ENCODE measurements at regions not wholly inside any gene's neighbourhood (a gene's known extent, or its start where the extent isn't known, plus 50 kb on each side); places are given as distances from the start of the nearest gene placed in this dataset.

DNA sequence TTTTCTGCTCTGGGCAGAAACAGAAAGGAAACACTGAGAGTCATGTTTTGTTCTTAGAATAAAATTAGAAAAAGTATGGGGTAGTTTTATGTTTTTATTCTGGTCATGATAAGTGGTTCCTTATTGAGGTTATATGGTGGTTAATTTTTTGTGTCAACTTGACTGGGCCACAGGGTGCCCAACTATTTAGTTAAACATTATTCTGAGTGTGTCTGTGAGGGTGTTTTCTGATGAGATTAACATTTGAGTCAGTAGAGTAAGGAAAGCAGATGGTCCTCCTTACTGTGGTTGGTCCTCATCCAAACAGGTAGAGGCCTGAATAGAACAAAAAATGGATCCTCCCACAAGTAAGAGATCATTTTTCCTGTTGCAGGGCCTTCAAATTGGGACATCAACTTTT lies 98.9 kb downstream of the C3orf38 start:
- Histone ChIP-seq H3K4me2 (no peak overlapping the region), H3K27ac (ENCODE audit: low read depth in 2 of 2, low read length in 1 of 2) (no peak overlapping the region), H3K36me3 (replicated peaks in 1 of 2; ENCODE audit: control insufficient read depth in 1 of 2, insufficient read depth in 2 of 2, low read length in 1 of 2) (no peaks in the 10 kb centered on the region), H3K9me3 (no peaks in the 10 kb centered on the region), H3K9ac (no peak overlapping the region), H3K79me2 (ENCODE audit: insufficient read depth) (no peaks in the 10 kb centered on the region), H4K20me1 (ENCODE audit: insufficient read depth) (no peaks in the 10 kb centered on the region), H3F3A (replicated peaks; ENCODE audit: insufficient read depth) (no peaks in the 10 kb centered on the region), H3K4me1 (ENCODE audit: control insufficient read depth in 1 of 2, insufficient read depth in 2 of 2, low read depth in 1 of 2, low read length in 1 of 2) (no peaks in the 10 kb centered on the region), H3K4me3 (ENCODE audit: low read depth in 2 of 2, low read length in 1 of 2) (no peak overlapping the region), H3K9me2 (no peaks in the 10 kb centered on the region), H3K27me3 (ENCODE audit: insufficient read depth) (no peaks in the 10 kb centered on the region), H2AFZ (ENCODE audit: low read depth) (no peak overlapping the region)
- no peak for DNase-seq
- ChIA-PET POLR2A (no interaction called here), CTCF (no interaction called here)
- TF ChIP-seq RFX5 (IDR thresholded peaks at IDR 0.05; ENCODE audit: low read length): no peak
- TF ChIP-seq RXRA (IDR thresholded peaks at IDR 0.05; ENCODE audit: borderline replicate concordance, low read depth): no peak
- no peak for TF ChIP-seq TCF12 (IDR thresholded peaks at IDR 0.05)
- TF ChIP-seq, protein P1, sequence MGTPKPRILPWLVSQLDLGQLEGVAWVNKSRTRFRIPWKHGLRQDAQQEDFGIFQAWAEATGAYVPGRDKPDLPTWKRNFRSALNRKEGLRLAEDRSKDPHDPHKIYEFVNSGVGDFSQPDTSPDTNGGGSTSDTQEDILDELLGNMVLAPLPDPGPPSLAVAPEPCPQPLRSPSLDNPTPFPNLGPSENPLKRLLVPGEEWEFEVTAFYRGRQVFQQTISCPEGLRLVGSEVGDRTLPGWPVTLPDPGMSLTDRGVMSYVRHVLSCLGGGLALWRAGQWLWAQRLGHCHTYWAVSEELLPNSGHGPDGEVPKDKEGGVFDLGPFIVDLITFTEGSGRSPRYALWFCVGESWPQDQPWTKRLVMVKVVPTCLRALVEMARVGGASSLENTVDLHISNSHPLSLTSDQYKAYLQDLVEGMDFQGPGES (IDR thresholded peaks at IDR 0.05; ENCODE audit: low read depth, low read length): no peak
- no peak for TF ChIP-seq NFIC (IDR thresholded peaks at IDR 0.05; ENCODE audit: borderline replicate concordance)
- TF ChIP-seq, protein P2, sequence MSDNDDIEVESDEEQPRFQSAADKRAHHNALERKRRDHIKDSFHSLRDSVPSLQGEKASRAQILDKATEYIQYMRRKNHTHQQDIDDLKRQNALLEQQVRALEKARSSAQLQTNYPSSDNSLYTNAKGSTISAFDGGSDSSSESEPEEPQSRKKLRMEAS (IDR thresholded peaks at IDR 0.05; ENCODE audit: low read depth): no peak
- TF ChIP-seq, protein P3, sequence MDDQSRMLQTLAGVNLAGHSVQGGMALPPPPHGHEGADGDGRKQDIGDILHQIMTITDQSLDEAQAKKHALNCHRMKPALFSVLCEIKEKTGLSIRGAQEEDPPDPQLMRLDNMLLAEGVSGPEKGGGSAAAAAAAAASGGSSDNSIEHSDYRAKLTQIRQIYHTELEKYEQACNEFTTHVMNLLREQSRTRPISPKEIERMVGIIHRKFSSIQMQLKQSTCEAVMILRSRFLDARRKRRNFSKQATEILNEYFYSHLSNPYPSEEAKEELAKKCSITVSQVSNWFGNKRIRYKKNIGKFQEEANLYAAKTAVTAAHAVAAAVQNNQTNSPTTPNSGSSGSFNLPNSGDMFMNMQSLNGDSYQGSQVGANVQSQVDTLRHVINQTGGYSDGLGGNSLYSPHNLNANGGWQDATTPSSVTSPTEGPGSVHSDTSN (IDR thresholded peaks at IDR 0.05): no peak
- no peak for TF ChIP-seq TAF1 (IDR thresholded peaks at IDR 0.05; ENCODE audit: borderline replicate concordance, low read depth, low read length)
- TF ChIP-seq FOSL2 (IDR thresholded peaks at IDR 0.05; ENCODE audit: borderline replicate concordance, low read depth): no peak
- no peak for TF ChIP-seq MXI1 (IDR thresholded peaks at IDR 0.05; ENCODE audit: low read depth, low read length)
- no peak for TF ChIP-seq JUND (IDR thresholded peaks at IDR 0.05)
- no peak for TF ChIP-seq EP300 (IDR thresholded peaks at IDR 0.05; ENCODE audit: borderline replicate concordance in 1 of 2, low read depth in 1 of 2, low read length in 1 of 2)

DNA sequence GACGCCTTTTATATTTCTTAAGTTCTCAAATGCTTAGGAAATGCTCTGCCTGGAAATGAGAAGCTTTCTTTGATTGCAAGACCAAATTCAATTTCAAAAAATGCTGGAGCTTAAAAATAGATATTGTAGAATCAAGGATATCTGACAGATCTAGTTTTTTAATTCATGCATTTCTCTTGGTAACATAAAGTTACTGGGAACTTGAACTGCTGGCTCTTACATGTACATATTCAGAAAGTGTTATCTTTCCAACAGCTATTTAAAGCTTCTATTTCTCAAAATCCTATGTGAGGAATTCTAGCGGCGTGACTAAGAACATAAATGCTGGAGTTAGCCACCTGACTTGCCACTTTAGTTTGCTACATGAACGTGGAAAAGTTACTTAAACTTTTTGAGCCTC lies 109.3 kb downstream of the C3orf38 start:
- DNase-seq: no peak
- POLR2A ChIA-PET: no interaction called here

More for the DNA sequence above, 109.3 kb downstream of the C3orf38 start:
- Histone ChIP-seq H3F3A (replicated peaks; ENCODE audit: insufficient read depth) (no peaks in the 10 kb centered on the region), H3K36me3 (replicated peaks in 1 of 2; ENCODE audit: control insufficient read depth in 1 of 2, insufficient read depth in 2 of 2, low read length in 1 of 2) (no peaks in the 10 kb centered on the region), H3K27me3 (ENCODE audit: insufficient read depth) (no peaks in the 10 kb centered on the region; the same call in 1 of the 2 replicates), H2AFZ (ENCODE audit: low read depth) (no peak overlapping the region), H3K4me2 (no peak overlapping the region), H3K9me3 (no peaks in the 10 kb centered on the region), H4K20me1 (ENCODE audit: insufficient read depth) (no peaks in the 10 kb centered on the region), H3K9me2 (no peaks in the 10 kb centered on the region), H3K4me3 (ENCODE audit: low read depth in 2 of 2, low read length in 1 of 2) (no peak overlapping the region), H3K79me2 (ENCODE audit: insufficient read depth) (no peaks in the 10 kb centered on the region; the same call in 1 of the 2 replicates), H3K9ac (no peak overlapping the region), H3K4me1 (ENCODE audit: control insufficient read depth in 1 of 2, insufficient read depth in 2 of 2, low read depth in 1 of 2, low read length in 1 of 2) (no peaks in the 10 kb centered on the region), H3K27ac (ENCODE audit: low read depth in 2 of 2, low read length in 1 of 2) (no peak overlapping the region)
- CTCF ChIA-PET: no interaction called here
- WGBS (ENCODE audit: low lambda C conversion rate): 16% methylated on average over 4 of the region's 4 CpGs
- no peak for TF ChIP-seq RFX5 (IDR thresholded peaks at IDR 0.05; ENCODE audit: low read length)
- TF ChIP-seq, protein P4, sequence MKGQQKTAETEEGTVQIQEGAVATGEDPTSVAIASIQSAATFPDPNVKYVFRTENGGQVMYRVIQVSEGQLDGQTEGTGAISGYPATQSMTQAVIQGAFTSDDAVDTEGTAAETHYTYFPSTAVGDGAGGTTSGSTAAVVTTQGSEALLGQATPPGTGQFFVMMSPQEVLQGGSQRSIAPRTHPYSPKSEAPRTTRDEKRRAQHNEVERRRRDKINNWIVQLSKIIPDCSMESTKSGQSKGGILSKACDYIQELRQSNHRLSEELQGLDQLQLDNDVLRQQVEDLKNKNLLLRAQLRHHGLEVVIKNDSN (IDR thresholded peaks at IDR 0.05; ENCODE audit: borderline replicate concordance, low read depth): no peak
- no peak for TF ChIP-seq ELF1 (IDR thresholded peaks at IDR 0.05)
